Suppressor macrophage treated with lipopolysaccharide for 4 hours (primary cell): ENCODE measurements at regions not wholly inside any gene's neighbourhood (a gene's known extent, or its start where the extent isn't known, plus 50 kb on each side); places are given as distances from the start of the nearest gene placed in this dataset.

Experiments
- DNase-seq: peaks from one replicate; pipeline ENCODE4 v3.0.0-alpha.2; 2020

DNA sequence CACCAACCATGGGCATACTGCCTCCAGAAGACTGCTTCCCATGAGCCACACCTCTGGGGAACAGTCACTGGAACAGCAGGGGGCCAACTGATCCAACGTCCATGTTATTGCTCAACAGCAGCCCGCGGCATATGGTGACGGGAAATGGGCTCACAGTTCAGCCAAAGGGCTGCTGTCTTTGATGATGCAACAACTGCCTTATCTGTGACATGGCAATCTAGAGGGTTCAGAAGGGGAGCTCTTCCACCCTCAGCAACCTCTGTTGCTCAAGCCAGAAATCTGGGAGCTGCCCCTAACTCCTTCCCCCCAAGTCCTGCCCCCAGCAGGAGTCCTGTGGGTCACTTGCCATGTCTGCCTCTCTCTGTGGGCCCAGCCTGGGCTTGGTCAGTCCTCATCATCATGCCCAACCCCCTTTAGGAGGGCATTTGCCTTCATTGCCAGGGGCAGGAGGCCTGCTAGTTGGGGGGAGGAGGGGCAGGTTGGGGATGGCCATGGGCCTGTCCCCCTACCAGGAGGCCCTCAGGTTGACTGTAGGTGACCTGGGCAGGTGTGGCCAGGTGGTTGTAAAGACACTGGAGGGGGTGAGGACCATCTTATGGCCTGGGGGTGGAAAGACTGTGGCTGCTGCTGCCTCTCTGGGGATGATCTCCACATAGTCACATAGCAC lies 212.9 kb downstream of the CYP26B1 start:
- DNase-seq = peak; percentile 26

DNA sequence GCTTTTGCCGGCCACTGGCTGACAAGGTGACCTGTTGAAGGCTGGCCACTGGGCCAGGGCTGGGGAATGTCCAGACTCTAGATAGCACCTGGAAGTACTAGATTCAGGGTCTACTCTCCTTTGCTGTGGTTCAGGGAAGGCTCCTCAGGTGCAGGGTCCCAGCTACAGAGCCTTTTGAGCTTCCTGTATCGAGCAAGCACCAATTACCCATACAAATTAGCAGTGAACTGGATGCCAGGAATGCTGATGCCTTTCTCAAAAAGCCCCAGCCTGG lies 213.4 kb downstream of the CYP26B1 start:
- no peak for DNase-seq

DNA sequence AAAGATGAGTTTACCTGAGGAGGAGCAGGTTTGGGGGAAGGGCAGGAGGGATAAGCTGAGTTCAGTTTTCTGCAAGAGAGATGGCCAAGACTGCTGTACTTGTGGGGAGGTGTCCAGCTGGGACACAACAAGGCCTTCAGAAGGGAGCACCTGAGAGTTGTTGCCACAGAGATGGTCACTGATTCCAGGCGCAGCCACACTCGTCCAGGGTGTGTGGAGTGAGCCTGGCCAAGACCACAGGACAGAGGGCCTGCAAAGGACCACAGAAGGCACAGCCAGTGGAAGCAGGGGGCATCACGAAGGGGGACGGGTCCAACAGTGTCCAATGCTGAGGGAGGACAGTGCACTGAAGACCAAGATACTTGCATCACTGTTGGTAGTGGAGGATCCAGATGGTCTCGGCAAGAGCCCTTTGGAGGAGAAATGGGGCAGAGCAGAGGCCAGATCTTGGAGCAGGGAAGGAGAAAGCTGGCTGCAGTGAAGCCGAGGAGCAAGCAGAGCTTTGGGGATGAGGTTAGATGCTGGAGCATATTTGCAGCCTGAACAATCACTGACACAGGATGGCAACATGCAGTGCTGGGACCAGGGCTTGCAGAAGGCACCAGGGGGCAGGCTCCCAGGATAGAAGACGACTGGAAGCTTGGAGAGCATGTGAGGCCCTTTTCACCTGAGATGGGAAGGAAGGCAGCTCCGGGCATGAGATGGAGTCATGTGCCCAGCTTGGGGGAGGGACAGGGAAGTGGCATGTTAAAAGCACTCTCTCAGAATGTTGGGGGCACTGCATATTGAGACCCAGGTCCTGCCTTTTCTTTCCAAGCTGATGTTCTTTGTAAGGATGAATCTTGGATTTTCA lies 214.0 kb downstream of the CYP26B1 start:
- DNase-seq = no peak

DNA sequence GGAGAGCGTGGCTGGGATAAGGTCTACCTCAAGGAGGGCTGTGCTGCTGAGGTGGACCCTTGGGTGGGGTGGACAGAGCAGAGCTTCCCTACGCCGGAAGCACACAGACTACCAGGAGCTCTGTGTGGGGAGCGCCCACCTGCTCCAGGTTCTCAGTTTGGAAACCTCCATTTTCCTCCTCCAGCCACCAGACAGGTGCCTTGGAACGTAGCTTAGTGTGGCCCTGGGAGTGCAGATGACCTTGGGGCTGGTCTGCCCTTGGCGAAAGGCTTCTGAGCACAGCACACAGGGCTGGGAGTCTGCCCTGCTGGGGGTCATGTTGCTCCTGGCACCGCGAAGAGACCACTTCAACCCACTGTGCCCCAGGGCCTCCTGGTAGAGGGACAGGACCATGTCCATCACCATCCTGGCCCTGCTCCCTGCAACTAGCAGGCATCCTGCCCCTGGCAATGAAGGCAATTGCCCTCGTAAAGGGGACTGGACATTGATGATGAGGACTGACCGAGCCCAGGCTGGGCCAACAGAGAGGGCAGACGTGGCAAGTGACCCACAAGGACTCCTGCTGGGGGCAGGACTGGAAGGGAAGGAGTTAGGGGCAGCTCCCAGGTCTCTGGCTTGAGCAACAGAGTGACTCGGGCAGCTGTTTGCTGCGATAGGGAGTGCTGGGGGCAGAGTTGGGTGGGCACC lies 214.7 kb downstream of the CYP26B1 start:
- DNase-seq = no peak

DNA sequence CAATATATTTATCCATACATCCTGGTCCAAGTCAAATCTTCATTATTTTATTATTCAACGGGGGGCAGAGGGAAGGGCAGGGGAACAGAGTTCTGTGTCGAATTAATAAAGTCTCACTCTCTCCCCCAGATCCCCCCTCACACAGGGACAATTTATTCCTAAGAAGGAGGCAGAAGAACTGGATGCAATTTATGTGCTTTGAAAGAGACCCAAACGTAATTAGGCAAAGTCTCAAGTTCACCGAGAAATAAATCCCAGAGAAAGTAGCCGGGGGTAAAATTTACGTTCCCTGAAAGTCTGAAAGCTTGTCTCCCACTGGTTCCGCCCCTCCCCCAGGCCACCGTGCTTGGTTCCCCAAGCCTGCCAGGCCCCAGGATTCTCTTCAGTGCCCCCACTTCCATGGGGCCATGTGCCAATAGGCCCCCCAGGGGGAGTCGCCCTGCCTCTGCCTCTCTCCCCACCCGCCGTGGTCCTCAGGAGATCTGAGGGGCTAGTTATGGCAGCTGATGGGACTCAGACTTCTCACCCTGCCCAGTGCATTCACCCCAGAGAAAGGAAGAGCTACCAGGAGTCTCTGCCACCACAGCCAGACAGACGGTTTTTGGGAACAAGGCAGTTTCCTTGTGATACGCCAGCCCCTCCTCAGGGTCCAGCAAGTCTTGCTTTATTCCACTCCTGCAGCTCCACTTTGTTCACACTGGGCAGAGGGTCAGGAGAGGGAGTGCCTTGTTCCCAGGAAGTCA lies 215.5 kb downstream of the CYP26B1 start:
- no peak for DNase-seq

DNA sequence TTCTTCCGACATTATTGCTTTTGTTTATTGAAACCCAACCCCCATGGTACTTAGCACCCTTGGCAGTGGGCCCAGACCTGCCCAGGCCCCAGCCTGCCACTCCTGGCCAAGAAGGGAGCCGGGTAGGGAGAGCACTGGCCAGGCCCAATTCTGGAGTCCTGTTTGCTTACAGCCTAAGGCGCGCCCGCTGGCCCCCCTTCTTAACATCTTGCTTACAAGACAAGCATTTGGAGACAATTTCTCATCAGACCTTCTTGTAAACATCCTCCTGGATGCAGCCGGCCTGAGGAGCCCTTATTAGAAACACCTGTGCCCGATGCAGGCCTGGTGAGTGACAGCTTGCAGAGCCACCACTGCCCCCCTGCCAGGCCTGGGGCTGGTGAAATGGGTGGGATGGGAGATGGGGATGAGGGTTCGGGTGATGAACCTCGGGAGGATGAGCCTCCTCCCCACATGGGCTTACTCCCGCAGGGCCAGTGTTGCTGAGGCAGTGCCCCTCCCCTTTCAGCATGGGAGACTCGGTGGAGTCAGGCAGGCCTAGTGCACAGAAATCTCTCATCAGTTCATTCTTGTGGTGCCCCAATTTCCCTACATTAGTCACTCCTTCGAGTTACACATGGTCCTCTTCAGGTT lies 217.5 kb downstream of the CYP26B1 start:
- no peak for DNase-seq

DNA sequence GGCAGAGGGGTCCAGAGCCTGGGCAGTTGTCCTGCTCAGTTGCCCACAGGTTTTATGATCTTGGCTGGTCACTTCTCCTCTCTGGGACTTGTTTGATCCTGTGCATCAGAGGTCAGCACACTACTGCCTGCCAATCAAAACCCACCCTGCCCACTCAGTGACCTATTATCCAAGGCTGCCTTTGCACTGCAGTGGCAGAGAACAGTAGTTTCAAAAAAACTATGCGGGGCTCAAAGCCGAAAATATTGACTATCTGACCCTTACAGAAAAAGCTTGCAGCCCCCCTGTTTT lies 218.2 kb downstream of the CYP26B1 start:
- no peak for DNase-seq

DNA sequence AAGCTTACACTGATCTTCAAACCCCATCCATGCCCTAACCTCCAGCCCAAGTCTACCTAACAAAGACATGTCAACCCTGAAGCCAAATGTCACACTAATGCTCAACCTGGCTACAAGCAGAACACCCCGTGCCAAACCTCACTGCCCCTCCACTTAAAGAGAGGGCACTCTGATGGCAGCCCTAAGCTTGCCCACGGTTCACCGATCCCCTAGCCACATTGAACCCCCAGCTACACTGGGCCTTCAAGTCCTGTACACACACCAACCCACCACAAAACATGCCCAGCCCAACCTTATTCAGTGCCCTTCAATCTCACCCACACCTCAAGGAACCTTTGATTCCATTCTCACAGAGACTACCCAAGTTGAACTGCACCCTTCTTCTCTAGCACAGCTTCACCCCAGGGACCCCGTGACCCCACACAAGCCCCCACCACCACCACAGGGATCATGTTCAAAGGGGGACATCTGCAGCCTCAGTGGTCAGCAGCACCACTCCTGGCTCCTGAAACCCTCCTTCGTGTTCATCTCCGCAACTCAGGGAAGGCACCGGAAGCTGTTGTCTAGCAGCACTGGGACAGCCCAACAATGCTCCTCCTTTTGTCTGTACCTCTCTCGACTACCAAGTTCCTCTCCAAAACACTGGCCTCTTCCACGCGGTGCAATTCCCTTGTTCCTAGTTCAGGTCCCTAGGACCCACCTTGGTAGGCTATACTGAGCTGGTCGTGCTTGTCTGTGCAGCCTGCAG lies 218.8 kb downstream of the CYP26B1 start:
- no peak for DNase-seq

DNA sequence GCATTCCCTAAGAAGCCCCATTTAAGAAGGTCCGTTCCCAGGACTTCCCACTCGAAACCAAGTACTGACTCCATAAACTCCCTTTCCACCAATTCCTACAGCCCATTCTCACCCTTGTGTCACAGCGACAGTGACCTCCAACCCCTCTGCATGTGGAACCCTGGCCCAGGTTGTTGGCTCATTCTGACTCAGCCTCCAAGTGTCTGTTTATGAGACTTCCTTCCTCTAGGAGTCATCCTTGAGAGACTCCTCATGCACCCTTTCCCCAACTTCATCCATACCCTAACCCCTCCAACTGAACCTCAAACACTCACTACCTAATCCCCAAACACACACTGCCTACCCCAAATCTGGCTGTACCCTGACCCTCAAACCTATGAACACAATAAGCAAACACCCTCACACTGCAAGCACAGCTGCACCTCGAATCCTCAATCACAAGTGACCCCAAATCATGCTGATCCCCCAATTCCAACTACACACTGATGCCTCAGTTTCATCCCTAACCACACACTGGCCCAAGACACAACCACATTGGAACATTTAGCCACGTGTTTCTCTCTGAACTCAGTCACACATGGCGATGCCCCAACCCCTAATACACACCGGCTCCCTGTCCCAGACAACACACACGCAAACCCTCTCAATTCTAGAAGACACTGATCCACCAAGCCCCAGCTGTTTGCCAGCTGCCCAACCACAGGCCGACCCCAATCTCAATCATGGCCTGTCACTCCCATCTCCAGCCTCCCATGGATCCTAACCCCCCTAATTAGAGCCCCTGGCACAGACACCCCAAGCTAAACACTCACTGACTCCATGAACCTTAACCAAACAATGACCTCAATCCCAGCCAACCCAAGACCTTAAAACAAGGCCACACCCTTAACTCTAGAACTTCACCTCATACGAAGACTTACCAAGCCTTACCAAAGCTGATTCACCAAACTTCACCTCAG lies 219.6 kb downstream of the CYP26B1 start:
- no peak for DNase-seq

DNA sequence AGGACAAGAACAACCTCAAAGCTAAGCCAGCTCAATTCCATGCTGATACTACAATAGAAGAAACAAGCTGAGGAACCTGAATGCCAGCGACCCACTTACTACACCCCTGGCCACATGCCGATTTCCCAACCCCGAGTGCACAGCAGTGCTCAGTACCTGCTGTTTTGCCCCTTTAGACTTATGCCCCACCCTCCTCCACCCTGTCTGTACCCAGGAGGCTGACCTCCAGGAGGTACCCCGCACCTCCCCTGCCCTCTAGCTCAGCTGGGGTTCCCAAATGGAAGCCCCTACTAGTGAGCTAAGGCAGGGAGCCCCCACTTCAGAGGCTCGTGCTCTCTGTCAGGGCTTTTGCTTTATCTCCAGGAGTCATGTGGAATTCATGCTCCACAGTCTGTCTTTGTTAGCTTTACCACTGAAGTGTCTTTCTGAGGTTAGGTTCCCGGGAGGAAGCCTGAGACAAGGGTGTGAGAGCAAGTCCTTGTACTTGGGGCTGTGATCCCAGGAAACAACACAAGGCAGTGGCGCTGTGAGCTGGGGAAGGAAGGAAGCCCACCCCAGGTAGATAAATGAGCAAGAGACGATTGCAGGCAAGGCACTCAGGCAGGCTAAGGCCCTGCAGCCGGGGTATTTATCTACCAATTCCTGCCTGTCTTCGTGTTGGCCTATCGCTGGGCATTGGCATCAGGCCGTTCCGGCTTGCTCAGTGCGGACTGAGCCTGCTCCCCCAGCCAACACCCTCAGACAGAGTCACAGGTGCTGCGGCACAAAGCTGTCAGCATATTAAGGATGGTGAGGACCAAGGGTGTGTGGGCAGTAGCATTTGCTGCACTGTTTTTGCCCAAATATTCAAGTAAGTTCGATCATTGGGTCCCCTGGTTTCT lies 220.5 kb downstream of the CYP26B1 start:
- no peak for DNase-seq

DNA sequence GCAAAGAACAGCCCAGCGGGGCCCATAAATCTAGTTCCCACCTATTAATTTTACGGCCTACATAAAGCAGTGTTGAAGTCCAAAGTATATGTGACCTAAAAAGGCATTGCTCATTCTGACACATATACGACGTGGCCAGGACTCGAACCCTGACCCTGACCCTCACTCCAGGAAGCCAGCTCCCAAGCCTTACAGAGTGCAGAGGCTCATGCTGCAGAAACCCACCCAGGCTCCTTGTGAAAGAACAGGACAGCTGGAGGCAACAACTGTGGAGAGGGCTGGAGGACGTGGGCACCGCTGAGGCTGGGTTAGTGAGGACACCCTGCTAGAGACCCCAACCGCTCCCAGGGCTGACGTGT lies 221.6 kb downstream of the CYP26B1 start:
- no peak for DNase-seq

DNA sequence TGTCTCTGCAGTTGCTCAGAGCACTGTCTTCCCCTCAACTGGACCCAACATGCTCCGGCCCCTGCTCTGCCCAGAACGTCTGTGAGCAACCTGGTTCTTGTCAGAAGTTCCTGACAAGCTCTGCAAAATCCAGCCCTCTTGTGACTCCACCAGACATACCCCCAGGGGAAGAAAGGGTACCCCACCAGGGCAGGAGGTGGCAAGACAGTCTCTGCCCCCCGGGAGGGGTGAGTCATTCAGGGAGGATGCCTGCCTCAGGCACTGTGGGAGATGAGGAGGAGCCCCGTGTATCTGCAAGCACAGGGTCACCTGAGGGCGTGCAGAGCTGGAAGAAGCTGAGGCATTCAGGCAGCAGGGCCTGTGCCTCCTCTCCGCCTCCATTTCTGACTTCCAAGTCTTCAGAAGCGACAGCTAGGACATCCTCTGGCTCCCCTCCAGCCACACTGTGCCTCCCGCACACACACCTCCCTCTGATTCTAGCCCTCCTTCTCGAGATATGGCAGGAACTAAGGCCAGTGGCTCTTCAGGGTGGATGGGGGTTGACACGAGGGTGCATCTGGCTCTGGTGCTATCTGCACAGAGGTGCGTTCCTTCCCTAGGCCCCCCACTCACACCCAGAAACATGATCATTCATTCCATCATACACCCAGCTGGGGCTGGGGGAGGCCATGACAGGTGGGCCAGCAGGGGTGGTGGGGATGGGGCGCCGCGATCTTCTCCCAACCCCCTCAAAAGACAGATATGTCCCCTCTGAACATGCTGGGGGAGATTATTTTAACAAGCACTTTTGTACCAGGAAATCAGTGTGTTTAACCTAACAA lies 222.2 kb downstream of the CYP26B1 start:
- DNase-seq = no peak

DNA sequence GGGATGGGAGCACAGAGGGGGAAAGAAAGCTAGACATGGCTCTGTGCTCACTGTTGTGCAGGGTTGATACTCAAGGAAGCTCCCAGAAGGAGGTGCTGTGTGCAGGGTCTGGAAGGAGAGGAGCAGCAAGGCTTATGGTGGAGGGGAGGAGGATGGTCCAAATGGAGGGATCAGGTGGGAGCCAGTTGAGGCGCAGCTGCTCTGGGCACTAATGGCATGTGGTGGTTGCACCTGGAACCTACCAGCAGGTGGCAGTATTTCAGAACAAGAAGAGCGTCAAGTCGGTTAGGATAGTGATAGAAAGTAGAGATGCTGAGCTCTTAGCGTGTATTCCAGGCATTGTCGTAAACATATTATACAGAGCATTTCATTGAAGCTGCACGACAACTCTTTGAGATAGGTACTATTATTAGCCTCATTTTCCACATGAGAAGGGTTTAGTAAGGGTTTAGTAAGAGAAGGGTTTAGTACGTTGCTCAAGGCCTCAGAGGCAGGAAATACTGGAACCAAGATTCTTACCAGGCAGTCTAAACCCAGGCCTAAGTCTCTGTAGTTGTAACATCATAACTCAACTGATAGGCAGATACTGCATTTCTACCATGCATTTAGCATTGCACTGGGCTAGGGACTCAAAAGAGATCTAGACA lies 223.7 kb downstream of the CYP26B1 start:
- DNase-seq = peak; percentile 81

DNA sequence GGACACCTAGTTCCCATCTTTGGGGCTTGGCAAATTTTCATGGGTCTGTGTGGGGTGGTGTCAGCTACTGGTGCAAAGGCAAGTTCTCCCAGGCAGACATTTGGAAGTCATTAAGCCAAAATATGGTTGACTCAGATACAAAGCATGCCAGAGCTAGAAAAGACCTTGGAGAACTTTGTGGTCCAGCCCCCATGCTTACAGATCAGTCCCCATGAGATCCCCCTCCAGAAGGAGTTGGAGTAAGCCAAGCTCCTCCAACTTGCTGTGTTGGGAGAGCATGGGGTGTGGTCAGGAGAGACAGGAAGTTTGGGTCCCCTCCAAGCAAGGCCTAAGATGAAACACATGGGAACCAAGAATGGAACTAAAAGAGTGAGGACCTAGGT lies 224.5 kb downstream of the CYP26B1 start:
- DNase-seq = no peak

DNA sequence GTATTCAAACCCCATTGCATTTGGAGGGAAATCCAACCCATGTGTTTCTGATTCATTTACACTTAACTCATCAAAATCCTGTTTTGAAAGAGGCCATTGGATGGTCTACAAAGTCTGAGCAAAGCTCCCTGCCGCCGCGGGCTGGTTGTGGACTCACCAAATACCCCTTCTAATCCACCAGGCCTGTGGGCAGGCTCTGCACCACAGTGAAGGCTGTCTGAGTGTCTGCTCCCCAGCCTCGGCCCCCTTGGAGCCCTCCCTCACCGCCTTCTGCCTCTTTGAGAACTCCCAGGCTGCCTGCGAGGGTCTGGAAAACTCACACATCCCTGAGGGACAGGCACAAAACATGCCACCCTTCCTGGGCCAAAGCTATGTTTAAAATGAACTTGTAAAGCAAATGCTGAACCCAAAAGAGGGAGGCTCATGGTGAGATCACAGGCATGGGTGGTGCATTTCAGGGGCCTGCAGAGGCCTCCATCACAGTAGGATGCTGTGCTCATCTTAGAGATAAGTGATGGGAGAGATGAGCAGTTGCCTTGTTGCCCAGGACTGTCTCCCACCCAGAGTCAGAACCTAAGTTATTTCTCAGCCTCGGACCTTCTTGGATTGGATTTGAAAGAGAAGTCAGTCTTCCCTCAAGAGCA lies 225.0 kb downstream of the CYP26B1 start:
- DNase-seq = no peak

DNA sequence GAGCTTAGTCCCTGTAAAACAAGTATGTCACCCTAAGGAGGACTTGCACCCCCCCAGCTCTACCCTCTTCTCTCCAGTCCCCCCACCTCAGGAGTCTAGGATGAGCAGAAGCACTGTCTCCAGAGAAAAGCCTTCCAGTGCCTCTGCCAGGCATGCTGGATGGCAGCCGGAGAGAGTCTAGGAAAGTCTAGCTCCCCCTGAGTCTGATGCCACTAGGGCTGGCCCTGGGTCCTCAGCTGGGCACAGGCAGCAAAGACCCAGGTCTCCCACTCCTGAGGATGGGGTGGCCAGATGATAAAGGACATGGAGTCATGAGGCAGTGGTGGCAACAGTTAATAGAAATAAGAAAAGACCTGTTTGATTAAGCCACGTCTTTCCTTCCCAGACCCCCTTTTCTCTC lies 225.6 kb downstream of the CYP26B1 start:
- DNase-seq = no peak

DNA sequence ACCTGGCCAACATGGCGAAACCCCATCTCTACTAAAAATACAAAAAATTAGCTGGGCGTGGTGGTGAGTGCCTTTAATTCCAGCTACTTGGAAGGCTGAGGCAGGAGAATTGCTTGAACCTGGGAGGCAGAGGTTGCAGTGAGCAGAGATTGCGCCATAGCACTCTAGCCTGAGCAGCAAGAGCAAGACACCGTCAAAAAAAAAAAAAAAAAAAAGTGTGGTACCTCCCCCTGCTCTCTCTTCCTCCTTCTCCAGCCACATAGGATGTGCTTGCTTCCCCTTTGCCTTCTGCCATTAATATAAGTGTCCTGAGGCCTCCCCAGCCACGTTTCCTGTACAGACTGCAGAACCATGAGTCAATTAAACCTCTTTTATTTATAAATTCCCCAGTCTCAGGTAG lies 226.8 kb downstream of the CYP26B1 start:
- DNase-seq = peak; percentile 13

DNA sequence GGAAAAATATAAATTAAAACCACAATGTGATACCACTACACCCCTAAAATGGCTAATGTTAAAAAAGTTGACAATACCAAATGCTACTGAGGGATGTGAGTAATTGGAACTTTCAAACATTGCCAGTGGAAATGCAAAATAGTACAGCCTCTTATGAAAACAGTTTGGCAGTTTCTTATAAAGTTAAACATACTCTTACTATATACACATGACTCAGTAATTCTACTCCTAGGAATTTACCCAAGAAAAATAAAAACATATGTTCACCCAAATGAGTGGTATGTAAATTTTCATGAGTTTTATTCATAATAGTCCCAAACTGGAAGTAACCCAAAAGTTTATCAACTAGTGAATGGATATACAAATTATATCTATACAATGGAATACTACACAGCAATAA lies 228.0 kb downstream of the CYP26B1 start:
- DNase-seq = no peak
